NCI-H524 (cell line): ENCODE measurements at regions not wholly inside any gene's neighbourhood (a gene's known extent, or its start where the extent isn't known, plus 50 kb on each side); places are given as distances from the start of the nearest gene placed in this dataset.
"Not testable (repeated sequence)": the region's sequence is repeated elsewhere in the genome, so short reads cannot be mapped to it uniquely, and the experiment has no call there.

ENCODE experiments used
- DNase-seq, 2 experiments: peaks; one replicate each; lab custom pipeline; 2025; lab: John Stamatoyannopoulos, UW

DNA sequence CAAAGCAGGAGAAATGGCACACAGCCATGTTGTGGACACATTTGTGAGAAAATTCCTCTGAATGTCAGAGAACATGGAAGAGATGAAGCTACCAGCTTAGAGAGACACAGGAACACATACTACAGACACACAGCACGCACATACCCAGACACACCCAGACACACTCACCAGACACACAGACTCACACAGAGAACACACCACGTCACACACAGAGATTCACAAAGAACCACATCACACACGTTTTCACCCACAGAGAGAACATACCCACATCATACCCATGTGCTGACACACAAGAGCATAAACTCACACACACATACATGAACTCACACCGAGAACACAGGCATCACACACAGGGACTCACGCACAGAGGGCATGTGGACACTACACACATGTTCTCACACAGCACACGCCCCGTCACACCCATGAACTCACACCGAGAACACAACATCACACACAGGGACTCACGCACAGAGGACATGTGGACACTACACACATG lies 124.9 kb downstream of the METRNL start:
- no peak for DNase-seq

GRCh38 chr17:83204736-83205386 lies 125.5 kb downstream of the METRNL start:
- DNase-seq: not testable (repeated sequence)

DNA sequence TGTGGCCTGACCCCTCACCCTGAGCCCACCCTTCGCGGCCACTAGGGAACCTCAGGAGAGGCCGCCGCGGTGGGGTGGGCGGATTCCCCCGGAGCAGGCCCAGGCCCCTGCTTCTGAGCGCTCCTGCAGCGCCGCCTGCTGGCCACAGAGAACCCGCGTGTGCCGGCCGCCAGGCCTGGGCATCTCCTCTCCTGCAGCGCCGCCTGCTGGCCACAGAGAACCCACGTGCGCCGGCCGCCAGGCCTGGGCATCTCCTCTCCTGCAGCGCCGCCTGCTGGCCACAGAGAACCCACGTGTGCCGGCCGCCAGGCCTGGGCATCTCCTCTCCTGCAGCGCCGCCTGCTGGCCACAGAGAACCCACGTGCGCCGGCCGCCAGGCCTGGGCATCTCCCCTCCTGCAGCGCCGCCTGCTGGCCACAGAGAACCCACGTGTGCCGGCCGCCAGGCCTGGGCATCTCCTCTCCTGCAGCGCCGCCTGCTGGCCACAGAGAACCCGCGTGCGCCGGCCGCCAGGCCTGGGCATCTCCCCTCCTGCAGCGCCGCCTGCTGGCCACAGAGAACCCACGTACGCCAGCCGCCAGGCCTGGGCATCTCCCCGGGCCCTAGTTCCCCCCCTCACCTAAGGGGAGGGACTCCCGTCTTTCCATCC lies 126.1 kb downstream of the METRNL start:
- DNase-seq: not testable (repeated sequence)

GRCh38 chr17:83206036-83206394 lies 126.6 kb downstream of the METRNL start:
- DNase-seq: not testable (repeated sequence)

DNA sequence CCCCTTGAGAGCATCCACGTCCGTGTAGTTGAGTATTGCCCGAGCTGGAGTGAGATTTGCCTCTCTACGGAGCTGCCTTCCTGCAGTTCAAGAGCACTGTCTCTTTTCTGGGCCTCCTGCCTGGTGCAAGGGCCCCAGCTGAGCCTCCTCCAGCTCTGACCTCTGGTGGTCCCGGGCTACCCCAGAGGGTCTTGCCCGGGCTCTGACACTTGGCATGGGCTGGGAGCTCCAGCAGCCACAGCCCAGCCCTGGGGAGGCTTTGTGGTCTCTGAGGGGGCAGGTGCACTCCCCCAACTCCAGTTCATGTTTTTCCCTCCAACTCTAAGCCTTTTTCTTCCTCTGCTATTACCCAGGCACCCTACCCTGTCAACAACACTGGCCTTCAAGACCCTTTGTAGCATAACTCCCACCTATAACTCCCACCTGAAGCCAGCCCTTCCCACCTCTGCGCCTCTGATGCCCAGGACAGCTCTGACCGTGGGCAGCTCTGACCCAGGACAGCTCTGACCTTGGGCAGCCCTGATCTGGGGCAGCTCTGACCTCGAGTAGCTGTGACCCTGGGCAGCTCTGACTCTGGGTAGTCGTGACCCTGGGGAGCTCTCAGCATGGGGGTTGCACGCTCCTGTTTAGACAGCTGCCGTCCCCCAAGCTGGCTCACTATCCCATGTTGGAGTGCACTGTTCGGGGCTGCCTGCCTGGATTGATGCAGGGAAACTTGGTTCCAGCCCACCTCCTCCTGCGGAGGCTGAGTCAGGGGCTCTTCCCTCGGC lies 127.6 kb downstream of the METRNL start:
- DNase-seq: not testable (repeated sequence)

- DNase-seq: not testable (repeated sequence)
These were observed 167.6 kb downstream of the METRNL start for GRCh38 chr17:83247001-83247400.
